ENCODE measurements at regions not wholly inside any gene's neighbourhood (a gene's known extent, or its start where the extent isn't known, plus 50 kb on each side); places are given as distances from the start of the nearest gene placed in this dataset.

GRCh38 chr12:24227551-24227950, 278.1 kb upstream of the SOX5 start:
- no peak overlapping the region for H3K9ac ChIP-seq (ENCODE audit: low read length)
- H3K36me3 ChIP-seq (ENCODE audit: insufficient read depth, low read length): no peaks in the 10 kb centered on the region
- H3K4me1 ChIP-seq (ENCODE audit: insufficient read depth, low read length, severe bottlenecking): no peaks in the 10 kb centered on the region
- H3K4me2 ChIP-seq (ENCODE audit: low read length): no peak overlapping the region
- no peaks in the 10 kb centered on the region for H3F3A ChIP-seq (ENCODE audit: insufficient read depth, low read length)
- H3K27ac ChIP-seq (ENCODE audit: low read depth, low read length, poor library complexity, severe bottlenecking): no peak overlapping the region
- H4K20me1 ChIP-seq (ENCODE audit: insufficient read depth, low read length): no peaks in the 10 kb centered on the region
- H2AFZ ChIP-seq (ENCODE audit: low read length): no peak overlapping the region
- no peaks in the 10 kb centered on the region for H3K9me3 ChIP-seq (ENCODE audit: low read length)
- TF ChIP-seq CTCF (IDR thresholded peaks at IDR 0.05; ENCODE audit: low read length) (no peak), EZH2 (IDR thresholded peaks at IDR 0.05; ENCODE audit: borderline replicate concordance, low read length) (no peak)
- H3K27me3 ChIP-seq (ENCODE audit: insufficient read depth, low read length): no peaks in the 10 kb centered on the region
- no peaks in the 10 kb centered on the region for H3K79me2 ChIP-seq (ENCODE audit: insufficient read depth, low read length)
- H3K9me2 ChIP-seq (ENCODE audit: low read depth, low read length): no peaks in the 10 kb centered on the region
- no peak overlapping the region for H3K4me3 ChIP-seq (ENCODE audit: low read depth, low read length, poor library complexity, severe bottlenecking)

- Histone ChIP-seq H3K4me3 (ENCODE audit: low read depth, low read length, poor library complexity, severe bottlenecking) (no peak overlapping the region), H3K4me2 (ENCODE audit: low read length) (no peak overlapping the region), H3K27ac (ENCODE audit: low read depth, low read length, poor library complexity, severe bottlenecking) (no peak overlapping the region), H3K4me1 (ENCODE audit: insufficient read depth, low read length, severe bottlenecking) (no peaks in the 10 kb centered on the region), H3K36me3 (ENCODE audit: insufficient read depth, low read length) (no peaks in the 10 kb centered on the region), H4K20me1 (ENCODE audit: insufficient read depth, low read length) (no peaks in the 10 kb centered on the region), H3K9ac (ENCODE audit: low read length) (no peak overlapping the region), H3K9me2 (ENCODE audit: low read depth, low read length) (no peaks in the 10 kb centered on the region), H3K27me3 (ENCODE audit: insufficient read depth, low read length) (no peaks in the 10 kb centered on the region), H2AFZ (ENCODE audit: low read length) (no peak overlapping the region), H3K79me2 (ENCODE audit: insufficient read depth, low read length) (no peaks in the 10 kb centered on the region), H3K9me3 (ENCODE audit: low read length) (no peaks in the 10 kb centered on the region), H3F3A (ENCODE audit: insufficient read depth, low read length) (no peaks in the 10 kb centered on the region)
- TF ChIP-seq CTCF (IDR thresholded peaks at IDR 0.05; ENCODE audit: low read length) (no peak), EZH2 (IDR thresholded peaks at IDR 0.05; ENCODE audit: borderline replicate concordance, low read length) (no peak)
Measured at GRCh38 chr12:24226745-24227350, 277.4 kb upstream of the SOX5 start.

GRCh38 chr12:24224401-24224800, 274.9 kb upstream of the SOX5 start:
- Histone ChIP-seq H4K20me1 (ENCODE audit: insufficient read depth, low read length) (no peaks in the 10 kb centered on the region), H3K27me3 (ENCODE audit: insufficient read depth, low read length) (no peaks in the 10 kb centered on the region), H3K4me1 (ENCODE audit: insufficient read depth, low read length, severe bottlenecking) (no peaks in the 10 kb centered on the region), H3K9me3 (ENCODE audit: low read length) (no peaks in the 10 kb centered on the region), H3K79me2 (ENCODE audit: insufficient read depth, low read length) (no peaks in the 10 kb centered on the region), H3K4me3 (ENCODE audit: low read depth, low read length, poor library complexity, severe bottlenecking) (no peak overlapping the region), H3K9me2 (ENCODE audit: low read depth, low read length) (no peaks in the 10 kb centered on the region), H3F3A (ENCODE audit: insufficient read depth, low read length) (no peaks in the 10 kb centered on the region), H2AFZ (ENCODE audit: low read length) (no peak overlapping the region), H3K36me3 (ENCODE audit: insufficient read depth, low read length) (no peaks in the 10 kb centered on the region), H3K27ac (ENCODE audit: low read depth, low read length, poor library complexity, severe bottlenecking) (no peak overlapping the region), H3K4me2 (ENCODE audit: low read length) (no peak overlapping the region), H3K9ac (ENCODE audit: low read length) (no peak overlapping the region)
- TF ChIP-seq EZH2 (IDR thresholded peaks at IDR 0.05; ENCODE audit: borderline replicate concordance, low read length) (no peak), CTCF (IDR thresholded peaks at IDR 0.05; ENCODE audit: low read length) (no peak)
